Coronary artery (tissue), 2 donors: ENCODE measurements at regions not wholly inside any gene's neighbourhood (a gene's known extent, or its start where the extent isn't known, plus 50 kb on each side); places are given as distances from the start of the nearest gene placed in this dataset.

Experiments used
- DNase-seq: peaks from one replicate; pipeline ENCODE4 v3.0.0-alpha.2; 2017; ENCODE audit warnings: low spot score
- H3K27ac ChIP-seq, 2 donors: fragments of 200-600 bp; sonication (generic); one replicate each; pipeline ENCODE4 v1.5.1; 2016 to 2019
- H3K4me3 ChIP-seq: fragments of 200-600 bp; sonication (generic); 2 replicates; pipeline ENCODE4 v1.5.1; 2016; ENCODE audit warnings: mild to moderate bottlenecking, moderate library complexity
- CTCF ChIP-seq: fragments of 200-600 bp; sonication (generic); IDR thresholded peaks from one replicate; pipeline ENCODE4 v1.5.1; 2019; ENCODE audit warnings: antibody characterized with exemption

- TF ChIP-seq CTCF = no peak
- DNase-seq = no peak
- H3K4me3 ChIP-seq = no peak overlapping the region
- no peak overlapping the region for H3K27ac ChIP-seq
Measured at GRCh38 chr10:70950037-70950436, 61.7 kb upstream of the PCBD1 start.

DNA sequence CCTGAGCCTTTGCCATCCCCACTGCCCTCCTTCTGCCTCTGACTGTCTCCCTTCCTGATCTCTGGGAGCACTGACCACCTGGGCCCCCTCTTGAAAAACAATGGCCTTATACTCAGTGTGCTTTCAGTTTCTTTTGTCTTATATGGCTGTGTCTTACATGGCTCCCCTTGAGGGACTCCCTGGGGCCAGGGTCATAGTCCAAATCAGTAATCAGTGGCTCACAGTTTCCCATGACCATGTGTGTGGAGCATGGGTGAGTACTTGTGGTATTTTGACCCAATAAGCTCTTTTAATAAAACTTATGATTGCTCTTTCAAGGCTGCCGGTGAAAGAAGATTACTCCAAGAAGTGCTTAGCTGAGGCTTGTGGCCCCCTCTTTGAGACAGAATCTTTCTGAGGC, 62.4 kb upstream of the PCBD1 start:
- no peak overlapping the region for H3K4me3 ChIP-seq
- no peak overlapping the region for H3K27ac ChIP-seq
- TF ChIP-seq CTCF = no peak
- DNase-seq = no peak

- H3K4me3 ChIP-seq = no peak overlapping the region
- no peak for TF ChIP-seq CTCF
- no peak overlapping the region for H3K27ac ChIP-seq
- no peak for DNase-seq
Measured at GRCh38 chr10:70952401-70952800, 64.0 kb upstream of the PCBD1 start.

DNA sequence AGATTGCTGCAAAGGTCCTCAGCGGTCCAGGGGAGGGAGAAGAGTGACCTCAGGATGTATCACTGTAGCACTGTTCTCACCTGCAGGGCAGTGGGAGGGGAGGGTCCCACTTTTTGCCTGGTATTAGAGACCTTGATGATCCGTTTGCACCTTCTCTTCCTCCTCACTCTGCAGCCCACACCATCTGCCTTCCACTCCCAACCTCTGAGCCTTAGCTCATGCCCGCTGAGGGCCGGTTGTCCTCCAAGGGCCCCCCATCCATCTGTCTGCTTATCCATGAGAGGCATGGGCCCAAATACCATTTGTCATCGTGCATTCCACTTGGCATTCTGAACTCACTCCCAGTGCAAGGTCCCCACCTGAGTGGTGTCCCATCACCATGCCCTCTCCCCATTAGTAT, 64.6 kb upstream of the PCBD1 start:
- no peak overlapping the region for H3K4me3 ChIP-seq
- H3K27ac ChIP-seq = no peak overlapping the region
- no peak for DNase-seq
- TF ChIP-seq CTCF = no peak

- Histone ChIP-seq H3K4me3 (no peak overlapping the region), H3K27ac (no peak overlapping the region)
- no peak for DNase-seq
- TF ChIP-seq CTCF = no peak
Measured at GRCh38 chr10:70954381-70955176, 66.2 kb upstream of the PCBD1 start.

DNA sequence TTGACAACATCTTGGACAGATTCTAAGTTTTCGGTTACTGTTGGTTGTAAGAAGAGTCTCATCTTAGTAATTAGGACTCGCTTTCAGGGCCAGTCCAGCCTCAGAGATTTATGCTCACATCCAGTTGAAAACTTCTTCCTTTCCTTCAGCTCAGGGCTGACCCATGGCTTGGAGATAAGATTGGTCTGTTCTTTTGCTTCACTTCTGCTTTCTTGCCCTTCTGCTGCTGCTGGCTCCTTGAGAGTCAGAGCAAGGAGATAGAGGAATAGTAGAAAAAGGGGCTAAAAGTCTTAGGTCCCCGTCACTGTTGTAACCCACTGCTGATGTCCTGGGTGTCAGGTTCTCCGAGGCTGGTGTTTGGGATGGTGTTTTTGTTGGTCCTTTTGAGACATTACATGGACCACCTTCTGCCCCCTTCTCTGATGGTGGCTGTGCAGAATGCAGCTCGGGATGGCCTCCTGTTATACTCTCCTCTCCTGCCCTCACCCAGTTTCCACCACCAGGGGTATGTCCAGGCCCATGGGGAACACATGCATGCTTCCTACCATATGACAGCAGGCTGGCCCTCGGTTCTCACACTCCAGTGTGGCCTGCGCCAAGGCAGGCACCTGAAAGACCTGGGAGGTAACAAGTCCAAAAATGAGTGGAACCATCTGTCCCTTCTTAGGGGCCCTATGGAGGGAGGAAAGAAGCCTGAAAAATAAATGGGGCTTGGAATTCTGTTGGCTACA, 67.8 kb upstream of the PCBD1 start:
- no peak overlapping the region for H3K4me3 ChIP-seq
- no peak for DNase-seq
- no peak for TF ChIP-seq CTCF
- no peak overlapping the region for H3K27ac ChIP-seq

- DNase-seq = no peak
- Histone ChIP-seq H3K4me3 (no peak overlapping the region), H3K27ac (no peak overlapping the region)
- no peak for TF ChIP-seq CTCF
Measured at GRCh38 chr10:70958396-70958795, 70.0 kb upstream of the PCBD1 start.
